HepG2 (cell line): ENCODE measurements at regions not wholly inside any gene's neighbourhood (a gene's known extent, or its start where the extent isn't known, plus 50 kb on each side); places are given as distances from the start of the nearest gene placed in this dataset.

Experiments used
- CAMTA2 ChIP-seq: sonication (generic); formaldehyde crosslinking; IDR thresholded peaks from 2 replicates; pipeline ENCODE4 v1.4.0; 2020; ENCODE audit warnings: mild to moderate bottlenecking, missing genetic modification reagents, borderline replicate concordance
- IRF9 ChIP-seq: sonication (generic); formaldehyde crosslinking; IDR thresholded peaks from 2 replicates; pipeline ENCODE4 v1.8.0; 2022; ENCODE audit warnings: missing genetic modification reagents, mild to moderate bottlenecking, borderline replicate concordance

DNA sequence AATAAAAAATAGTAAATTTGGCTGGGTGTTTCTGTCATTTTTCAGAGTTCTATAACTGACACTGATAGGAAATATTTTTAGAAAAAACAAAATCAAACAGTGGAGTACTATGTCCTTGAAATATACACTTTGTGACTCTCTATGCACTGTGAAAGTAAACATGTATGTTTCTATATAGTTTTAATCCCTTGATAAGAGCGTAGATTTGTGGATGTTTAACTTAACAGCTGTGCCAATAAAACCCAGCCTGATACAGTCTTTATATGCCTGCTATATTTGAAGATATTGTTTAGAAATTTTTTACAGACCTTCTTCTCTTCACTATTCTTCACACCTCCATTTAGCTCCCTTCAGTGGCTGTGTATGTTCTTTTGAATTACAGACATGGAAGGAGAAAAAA lies 473.3 kb upstream of the FZD8 start:
- TF ChIP-seq CAMTA2 (CRISPR knock-in tag) = no peak
- TF ChIP-seq IRF9 (CRISPR knock-in tag) = no peak
